NCI-H2196 (cell line): ENCODE measurements at regions not wholly inside any gene's neighbourhood (a gene's known extent, or its start where the extent isn't known, plus 50 kb on each side); places are given as distances from the start of the nearest gene placed in this dataset.
"Not testable (repeated sequence)": the region's sequence is repeated elsewhere in the genome, so short reads cannot be mapped to it uniquely, and the experiment has no call there.

Experiments used
- DNase-seq: peaks from one replicate; lab custom pipeline; 2025; ENCODE audit not compliant: unreplicated experiment; lab: John Stamatoyannopoulos, UW

- no peak for DNase-seq
Observed at GRCh38 chr12:19972325-19973288, 395.7 kb upstream of the PDE3A start.

- DNase-seq: no peak
Observed at GRCh38 chr12:19978193-19978592, 390.1 kb upstream of the PDE3A start.

GRCh38 chr12:19979584-19979983 is 388.8 kb upstream of the PDE3A start:
- no peak for DNase-seq

- DNase-seq: no peak
Observed at GRCh38 chr12:19981944-19982343, 386.4 kb upstream of the PDE3A start.

GRCh38 chr12:19988001-19988400 is 380.3 kb upstream of the PDE3A start:
- DNase-seq: no peak

- DNase-seq: no peak
Observed at GRCh38 chr12:19988459-19988873, 379.9 kb upstream of the PDE3A start.

- DNase-seq: no peak
Observed at GRCh38 chr12:19988948-19989347, 379.4 kb upstream of the PDE3A start.

- DNase-seq: no peak
Observed at GRCh38 chr12:19991146-19991545, 377.2 kb upstream of the PDE3A start.

- no peak for DNase-seq
Observed at GRCh38 chr12:19992311-19992710, 376.0 kb upstream of the PDE3A start.

- no peak for DNase-seq
Observed at GRCh38 chr12:19994968-19995367, 373.4 kb upstream of the PDE3A start.

- no peak for DNase-seq
Observed at GRCh38 chr12:19997656-19998400, 370.5 kb upstream of the PDE3A start.

GRCh38 chr12:19998411-19998810 is 369.9 kb upstream of the PDE3A start:
- no peak for DNase-seq

- no peak for DNase-seq
Observed at GRCh38 chr12:19998961-19999804, 369.2 kb upstream of the PDE3A start.

GRCh38 chr12:19999805-20000138 is 368.6 kb upstream of the PDE3A start:
- no peak for DNase-seq

GRCh38 chr12:20000229-20000849 is 368.0 kb upstream of the PDE3A start:
- no peak for DNase-seq

GRCh38 chr12:20003252-20003651 is 365.1 kb upstream of the PDE3A start:
- no peak for DNase-seq

GRCh38 chr12:20004952-20005351 is 363.4 kb upstream of the PDE3A start:
- no peak for DNase-seq

- DNase-seq: no peak
Observed at GRCh38 chr12:20006871-20007730, 361.2 kb upstream of the PDE3A start.

- DNase-seq: not testable (repeated sequence)
Observed at GRCh38 chr12:20009965-20010364, 358.4 kb upstream of the PDE3A start.

- DNase-seq: no peak
Observed at GRCh38 chr12:20011200-20011599, 357.1 kb upstream of the PDE3A start.
